ENCODE measurements at regions not wholly inside any gene's neighbourhood (a gene's known extent, or its start where the extent isn't known, plus 50 kb on each side); places are given as distances from the start of the nearest gene placed in this dataset.
A peak's percentile ranks its signal among the peaks of the same experiment; 100 is the strongest.
"Not testable (repeated sequence)": the region's sequence is repeated elsewhere in the genome, so short reads cannot be mapped to it uniquely, and the experiment has no call there.

- DNase-seq, result peak; percentile 65
Measured at GRCh38 chr1:233790662-233791371, 113.7 kb upstream of the SLC35F3 start.

DNA sequence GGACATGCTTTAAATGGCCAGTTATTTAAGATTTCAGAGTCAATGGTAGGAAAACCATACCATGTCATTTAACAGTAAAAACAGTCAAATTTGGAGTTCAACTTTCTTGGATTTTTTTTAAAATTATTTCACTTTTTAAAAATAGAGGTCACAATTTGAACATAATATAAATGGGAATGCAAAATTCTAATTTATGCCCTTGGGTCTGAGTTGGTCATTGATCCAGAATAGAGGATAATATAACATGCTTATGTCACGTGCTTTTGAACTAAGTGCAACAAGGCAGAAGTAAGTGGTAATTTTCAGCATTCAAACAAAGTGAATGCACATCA lies 113.1 kb upstream of the SLC35F3 start:
- no peak for DNase-seq

- no peak for DNase-seq
Measured at GRCh38 chr1:233791721-233792120, 112.8 kb upstream of the SLC35F3 start.

DNA sequence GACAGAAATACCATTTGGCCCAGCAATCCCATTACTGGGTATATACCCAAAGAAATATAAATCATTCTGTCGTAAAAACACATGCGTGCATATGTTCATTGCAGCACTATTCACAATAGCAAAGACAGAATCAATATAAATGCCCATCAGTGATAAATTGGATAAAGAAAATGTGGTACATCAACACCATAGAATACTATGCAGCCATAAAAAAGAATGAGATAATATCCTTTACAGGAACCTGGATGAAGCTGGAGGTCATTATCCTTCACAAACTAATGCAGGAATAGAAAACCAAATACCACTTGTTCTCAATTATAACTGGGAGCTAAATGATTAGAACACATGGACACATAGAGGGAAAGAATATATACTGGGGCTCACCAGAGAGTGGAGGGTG lies 109.6 kb upstream of the SLC35F3 start:
- DNase-seq, result no peak

DNA sequence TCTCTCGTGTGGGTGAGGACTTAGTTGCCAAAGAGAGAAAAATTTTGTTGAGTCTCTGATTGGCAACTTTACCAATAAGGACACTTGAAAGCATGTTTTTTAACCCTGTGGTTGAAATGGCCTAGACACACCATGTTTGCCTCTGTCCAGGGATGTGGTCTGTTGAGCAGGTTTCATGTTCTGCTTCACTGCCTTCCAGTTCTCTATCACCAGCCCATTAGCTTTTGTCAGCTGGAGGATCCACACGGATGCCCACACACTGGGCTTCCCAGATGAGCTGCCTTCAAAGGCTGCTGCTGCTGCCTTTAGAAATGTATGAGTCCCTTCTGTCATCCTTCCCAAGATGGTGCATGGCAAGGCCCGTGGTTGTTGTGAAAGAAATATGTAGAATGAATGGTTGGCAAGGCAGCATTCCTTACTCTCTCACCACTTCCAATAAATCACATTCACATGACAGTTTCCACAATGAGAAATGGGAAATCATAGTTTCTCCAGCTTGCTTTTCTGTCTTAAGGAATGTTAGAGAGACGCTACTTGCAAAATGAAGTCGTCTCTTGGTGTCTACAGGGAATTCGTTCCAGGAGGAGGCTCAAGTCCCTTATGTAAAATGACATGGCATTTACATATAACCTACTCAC lies 108.2 kb upstream of the SLC35F3 start:
- no peak for DNase-seq

- no peak for DNase-seq
Measured at GRCh38 chr1:233802611-233803010, 101.9 kb upstream of the SLC35F3 start.

- no peak for DNase-seq
Measured at GRCh38 chr1:233805786-233806185, 98.7 kb upstream of the SLC35F3 start.

- DNase-seq, result no peak
Measured at GRCh38 chr1:233815357-233815756, 89.1 kb upstream of the SLC35F3 start.

DNA sequence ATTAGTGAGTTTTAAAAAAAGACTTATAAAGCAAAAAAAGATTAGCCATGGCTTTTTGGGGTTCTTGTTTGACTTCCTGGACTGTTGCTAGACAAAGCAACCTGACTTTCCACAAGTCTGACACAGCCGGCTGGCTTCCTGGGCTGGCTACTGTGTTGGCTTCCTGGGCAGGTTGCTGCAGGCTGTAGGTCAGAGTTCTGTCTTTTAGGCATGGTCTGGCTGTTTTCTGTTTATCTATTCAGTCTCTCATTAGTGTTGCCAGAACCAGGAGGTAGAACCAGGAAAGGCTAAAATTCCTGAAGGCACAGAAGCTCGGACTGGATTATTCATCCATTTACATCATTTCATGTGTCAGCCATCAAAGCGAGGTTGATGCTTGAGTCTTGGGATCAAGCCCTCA lies 88.6 kb upstream of the SLC35F3 start:
- DNase-seq, result no peak

GRCh38 chr1:233816348-233816747 lies 88.1 kb upstream of the SLC35F3 start:
- DNase-seq, result no peak

DNA sequence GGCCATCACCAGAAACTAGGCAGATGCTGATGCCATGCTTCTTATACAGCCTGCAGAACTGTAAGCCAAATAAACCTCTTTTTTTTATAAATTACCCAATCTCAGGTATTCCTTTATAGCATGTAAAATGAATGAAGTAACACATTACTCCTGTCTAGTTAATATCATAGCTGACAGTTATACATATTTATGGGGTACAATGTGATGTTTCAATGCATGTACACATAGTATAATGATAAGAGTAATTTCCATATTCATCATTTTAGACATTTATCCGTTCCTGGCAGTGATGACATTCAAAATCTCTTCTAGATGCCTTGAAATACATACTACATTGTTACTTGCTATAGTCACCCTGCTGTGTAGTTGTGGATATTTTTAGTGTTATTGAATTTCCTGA lies 85.4 kb upstream of the SLC35F3 start:
- DNase-seq, result no peak

- not testable (repeated sequence) for DNase-seq
Measured at GRCh38 chr1:233824179-233824578, 80.3 kb upstream of the SLC35F3 start.

DNA sequence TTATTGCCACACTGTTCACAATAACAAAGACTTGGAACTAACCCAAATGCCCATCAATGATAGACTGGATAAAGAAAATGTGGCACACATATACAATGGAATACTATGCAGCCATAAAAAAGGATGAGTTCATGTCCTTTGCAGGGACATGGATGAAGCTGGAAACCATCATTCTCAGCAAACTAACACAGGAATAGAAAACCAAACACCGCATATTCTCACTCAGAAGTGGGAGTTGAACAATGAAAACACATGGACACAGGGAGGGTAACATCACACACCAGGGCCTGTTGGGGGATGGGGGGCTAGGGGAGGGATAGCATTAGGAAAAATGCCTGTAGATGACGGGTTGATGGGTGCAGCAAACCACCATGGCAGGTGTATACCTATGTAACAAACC lies 76.5 kb upstream of the SLC35F3 start:
- DNase-seq, result not testable (repeated sequence)

DNA sequence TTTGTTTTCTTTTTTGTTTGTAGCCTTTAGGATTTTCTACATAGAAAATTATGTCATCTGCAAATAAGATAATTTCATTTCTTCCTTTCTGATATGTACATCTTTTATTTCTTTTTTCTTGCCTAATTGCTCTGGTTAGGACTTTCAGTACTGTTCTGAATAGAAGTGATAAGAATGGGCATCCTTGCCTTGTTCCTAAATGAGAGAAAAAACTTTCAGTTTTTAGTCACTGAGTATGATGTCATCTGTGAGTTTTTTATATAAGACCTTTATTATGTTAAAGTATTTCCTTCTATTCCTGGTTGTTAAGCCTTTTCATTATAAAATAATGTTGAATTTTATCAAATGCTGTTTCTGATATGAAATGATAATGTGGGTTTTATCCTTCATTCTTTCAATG lies 76.0 kb upstream of the SLC35F3 start:
- peak; percentile 5 for DNase-seq

- no peak for DNase-seq
Measured at GRCh38 chr1:233834609-233835008, 69.9 kb upstream of the SLC35F3 start.

DNA sequence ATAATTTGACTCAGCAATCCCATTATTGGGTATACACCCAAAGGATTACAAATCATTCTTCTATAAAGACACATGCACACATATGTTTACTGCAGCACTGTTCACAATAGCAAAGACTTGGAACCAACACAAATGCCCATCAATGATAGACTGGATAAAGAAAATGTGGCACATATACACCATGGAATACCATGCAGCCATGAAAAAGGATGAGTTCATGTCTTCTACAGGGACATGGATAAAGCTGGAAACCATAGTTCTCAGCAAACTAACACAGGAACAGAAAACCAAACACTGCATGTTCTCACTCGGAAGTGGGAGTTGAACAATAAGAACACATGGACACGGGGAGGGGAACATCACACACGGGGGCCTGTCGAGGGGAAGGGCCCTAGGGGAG lies 66.3 kb upstream of the SLC35F3 start:
- DNase-seq, result not testable (repeated sequence)

GRCh38 chr1:233843525-233844204 lies 60.8 kb upstream of the SLC35F3 start:
- no peak for DNase-seq

DNA sequence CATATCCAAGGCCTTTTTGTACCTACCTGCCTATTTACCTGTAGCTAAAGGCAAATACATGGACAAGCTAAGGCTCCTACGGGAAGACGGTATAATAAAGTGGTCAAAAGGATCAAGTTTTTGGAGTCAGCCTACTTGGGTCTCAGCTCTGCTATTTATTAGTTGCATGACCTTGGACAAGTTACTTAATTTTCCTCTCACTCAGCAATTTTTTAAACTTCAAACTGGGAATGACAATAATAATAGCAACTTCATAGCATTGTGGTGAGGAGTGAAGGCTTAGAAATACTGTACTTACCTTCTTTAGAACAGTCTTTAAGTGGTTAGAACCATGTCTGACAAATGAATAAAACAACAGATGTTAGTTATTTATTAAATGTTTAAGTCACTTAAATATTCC lies 60.2 kb upstream of the SLC35F3 start:
- DNase-seq, result no peak

DNA sequence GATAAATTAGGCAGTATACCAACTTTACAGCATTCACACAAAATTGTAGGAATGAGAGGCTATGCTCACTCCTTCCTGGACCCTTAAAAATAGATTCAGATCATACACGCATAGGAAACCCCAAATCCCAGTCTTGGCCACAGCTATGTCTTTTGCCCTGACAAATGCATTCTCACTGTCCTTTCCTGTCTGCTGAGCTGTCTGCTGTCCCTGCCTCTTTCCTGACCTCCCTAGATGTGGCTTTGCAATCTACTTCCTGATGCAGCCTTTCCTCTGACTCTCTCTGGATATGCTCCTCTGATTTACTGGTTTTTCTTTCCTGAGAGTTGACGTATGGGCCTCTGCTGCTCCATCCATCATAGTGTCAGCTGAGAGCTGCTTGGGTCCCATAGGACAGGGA lies 59.8 kb upstream of the SLC35F3 start:
- DNase-seq, result no peak
